ENCODE measurements at regions not wholly inside any gene's neighbourhood (a gene's known extent, or its start where the extent isn't known, plus 50 kb on each side); places are given as distances from the start of the nearest gene placed in this dataset.

DNA sequence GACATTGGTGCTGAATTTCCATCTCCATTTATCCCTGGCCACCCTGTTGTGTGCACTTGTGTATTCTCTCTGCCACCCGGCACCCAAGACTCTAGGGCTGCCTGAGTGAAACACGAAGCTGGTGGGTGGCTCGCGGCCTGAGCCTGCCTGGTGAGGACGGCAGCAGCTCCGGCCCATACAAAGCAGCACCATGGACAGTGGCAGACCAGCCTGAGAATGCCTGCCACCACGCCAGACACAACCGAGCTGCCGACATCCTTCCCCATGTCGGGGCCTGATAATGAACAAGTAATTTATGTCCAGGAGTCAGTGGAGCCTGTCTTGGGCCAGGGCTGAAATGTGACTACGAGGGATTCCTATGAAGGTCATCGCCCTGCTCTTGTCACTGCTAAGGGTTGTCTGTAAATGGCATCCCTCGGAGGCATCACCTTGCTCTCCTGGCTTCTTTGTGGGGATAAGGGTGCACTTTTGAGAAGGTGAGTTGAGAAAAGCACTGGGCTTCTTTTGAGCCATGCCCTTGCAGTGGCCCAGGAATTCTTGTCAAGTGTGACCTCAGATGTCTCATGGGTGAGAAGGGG lies 175.7 kb downstream of the MELK start:
- TF ChIP-seq, protein P1, sequence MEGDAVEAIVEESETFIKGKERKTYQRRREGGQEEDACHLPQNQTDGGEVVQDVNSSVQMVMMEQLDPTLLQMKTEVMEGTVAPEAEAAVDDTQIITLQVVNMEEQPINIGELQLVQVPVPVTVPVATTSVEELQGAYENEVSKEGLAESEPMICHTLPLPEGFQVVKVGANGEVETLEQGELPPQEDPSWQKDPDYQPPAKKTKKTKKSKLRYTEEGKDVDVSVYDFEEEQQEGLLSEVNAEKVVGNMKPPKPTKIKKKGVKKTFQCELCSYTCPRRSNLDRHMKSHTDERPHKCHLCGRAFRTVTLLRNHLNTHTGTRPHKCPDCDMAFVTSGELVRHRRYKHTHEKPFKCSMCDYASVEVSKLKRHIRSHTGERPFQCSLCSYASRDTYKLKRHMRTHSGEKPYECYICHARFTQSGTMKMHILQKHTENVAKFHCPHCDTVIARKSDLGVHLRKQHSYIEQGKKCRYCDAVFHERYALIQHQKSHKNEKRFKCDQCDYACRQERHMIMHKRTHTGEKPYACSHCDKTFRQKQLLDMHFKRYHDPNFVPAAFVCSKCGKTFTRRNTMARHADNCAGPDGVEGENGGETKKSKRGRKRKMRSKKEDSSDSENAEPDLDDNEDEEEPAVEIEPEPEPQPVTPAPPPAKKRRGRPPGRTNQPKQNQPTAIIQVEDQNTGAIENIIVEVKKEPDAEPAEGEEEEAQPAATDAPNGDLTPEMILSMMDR (IDR thresholded peaks at IDR 0.05; ENCODE audit: low read length, missing control alignments) = no peak
- peak; percentile 71 for DNase-seq (ENCODE audit: low read depth)

DNA sequence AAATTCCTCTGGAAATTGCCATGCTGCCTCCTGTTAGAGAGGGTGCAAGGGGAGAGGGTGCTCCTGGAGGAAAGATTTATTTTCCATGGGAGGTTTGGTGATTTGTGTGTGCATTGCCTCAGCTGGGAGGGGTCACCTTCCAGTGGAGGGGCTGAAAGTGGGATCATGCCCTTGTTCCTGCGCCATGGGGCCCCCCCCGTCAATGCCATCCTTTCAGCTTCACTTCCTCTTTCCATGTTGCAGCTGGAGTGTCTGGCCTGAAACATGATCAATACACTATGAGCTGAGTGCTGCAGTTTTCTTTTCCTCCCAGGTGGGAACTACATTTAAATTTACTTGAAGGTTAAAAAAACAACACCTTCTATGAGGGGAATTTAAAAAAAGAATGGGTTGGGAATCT lies 176.8 kb downstream of the MELK start:
- TF ChIP-seq, protein P1 (IDR thresholded peaks at IDR 0.05; ENCODE audit: low read length, missing control alignments) = no peak
- no peak overlapping the region for H3K4me3 ChIP-seq (replicated peaks; ENCODE audit: low read depth, low read length)
- no peak for DNase-seq (ENCODE audit: low read depth)

More for the DNA sequence above, 175.7 kb downstream of the MELK start:
- H3K4me3 ChIP-seq (replicated peaks; ENCODE audit: low read depth, low read length) = no peak overlapping the region

DNA sequence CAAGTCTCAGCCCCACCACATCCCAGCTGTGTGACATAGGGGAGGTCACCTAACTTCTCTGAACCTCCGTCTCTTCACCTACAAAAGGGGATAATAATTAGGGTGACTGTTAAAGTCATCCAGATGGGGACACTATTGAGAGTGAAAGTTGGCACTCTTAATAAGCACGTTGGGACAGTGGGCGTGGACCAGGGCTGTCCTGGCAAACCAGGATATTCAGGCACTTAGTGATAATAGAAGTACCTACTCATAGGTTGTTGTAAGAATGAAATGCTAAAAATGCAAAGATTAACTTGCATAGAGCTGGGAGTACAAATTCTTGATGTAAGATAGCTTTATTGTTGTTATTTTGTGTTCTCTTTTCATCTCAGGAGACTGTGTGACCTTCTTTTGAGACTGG lies 177.9 kb downstream of the MELK start:
- no peak overlapping the region for H3K4me3 ChIP-seq (replicated peaks; ENCODE audit: low read depth, low read length)
- TF ChIP-seq, protein P1 (IDR thresholded peaks at IDR 0.05; ENCODE audit: low read length, missing control alignments) = no peak
- no peak for DNase-seq (ENCODE audit: low read depth)

DNA sequence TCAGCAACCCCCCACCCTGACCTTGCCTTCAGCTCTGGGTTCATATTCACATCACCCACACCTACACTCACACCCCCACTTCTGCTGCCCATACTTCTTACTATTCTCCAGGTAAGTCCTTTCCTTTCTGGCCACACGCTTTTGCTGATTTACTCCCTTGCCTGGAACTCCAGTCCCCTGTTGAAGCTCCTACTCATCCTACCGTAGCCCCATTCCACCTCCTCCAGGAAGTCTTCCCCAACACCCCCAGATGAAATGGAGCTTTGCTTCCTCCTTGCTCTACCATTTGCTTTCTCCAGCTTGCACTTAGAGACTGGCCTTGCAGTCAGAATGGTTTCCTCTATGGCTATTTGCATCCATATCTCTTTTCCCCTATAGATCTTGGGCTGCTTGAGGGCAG lies 182.3 kb downstream of the MELK start:
- H3K4me3 ChIP-seq (replicated peaks; ENCODE audit: low read depth, low read length) = no peak overlapping the region
- no peak for DNase-seq (ENCODE audit: low read depth)
- TF ChIP-seq, protein P1 (IDR thresholded peaks at IDR 0.05; ENCODE audit: low read length, missing control alignments) = no peak

DNA sequence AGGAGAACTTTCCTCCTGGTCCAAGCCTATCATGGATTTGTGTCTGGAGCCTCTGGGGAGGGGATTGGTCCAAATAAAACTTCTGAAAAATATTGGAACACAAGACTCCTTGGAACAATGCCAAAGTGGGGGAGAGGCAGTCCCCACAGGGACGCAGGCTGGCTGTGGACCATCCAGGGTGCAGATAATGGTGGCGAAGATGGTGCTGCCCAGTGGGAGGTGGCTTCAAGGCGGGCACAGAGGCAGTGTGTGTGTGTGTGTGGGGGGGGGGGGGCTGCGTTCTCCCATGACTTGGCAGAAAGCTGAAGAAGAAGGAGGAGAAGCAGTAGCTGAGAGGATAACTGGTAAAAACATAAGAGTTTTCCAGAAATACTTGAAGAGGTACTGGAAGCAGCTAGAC lies 186.4 kb downstream of the MELK start:
- TF ChIP-seq, protein P1 (IDR thresholded peaks at IDR 0.05; ENCODE audit: low read length, missing control alignments) = no peak
- DNase-seq (ENCODE audit: low read depth) = no peak
- H3K4me3 ChIP-seq (replicated peaks; ENCODE audit: low read depth, low read length) = no peak overlapping the region

DNA sequence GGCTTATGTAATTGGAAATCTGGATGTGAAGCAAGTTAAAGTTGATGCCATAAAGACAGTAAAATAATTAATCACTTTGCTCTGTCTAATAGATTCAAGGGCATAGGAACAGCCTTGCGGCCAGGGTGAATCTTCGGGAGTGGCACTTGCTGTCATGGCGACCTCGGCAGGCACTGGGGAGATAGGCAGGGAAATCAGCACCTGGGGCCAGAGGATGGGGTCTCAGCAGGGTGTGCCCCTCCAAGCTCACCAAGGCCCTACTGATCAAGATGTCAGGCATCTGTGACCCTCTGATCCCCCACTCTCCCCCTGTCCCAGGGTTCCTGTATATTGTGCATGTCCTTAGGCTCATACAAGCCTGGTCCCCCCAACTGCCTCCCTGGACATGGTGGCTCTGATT lies 187.3 kb downstream of the MELK start:
- no peak for DNase-seq (ENCODE audit: low read depth)
- no peak overlapping the region for H3K4me3 ChIP-seq (replicated peaks; ENCODE audit: low read depth, low read length)
- TF ChIP-seq, protein P1 (IDR thresholded peaks at IDR 0.05; ENCODE audit: low read length, missing control alignments) = no peak

Measured in fibroblast of pulmonary artery (primary cell).